ENCODE measurements at regions not wholly inside any gene's neighbourhood (a gene's known extent, or its start where the extent isn't known, plus 50 kb on each side); places are given as distances from the start of the nearest gene placed in this dataset.

DNA sequence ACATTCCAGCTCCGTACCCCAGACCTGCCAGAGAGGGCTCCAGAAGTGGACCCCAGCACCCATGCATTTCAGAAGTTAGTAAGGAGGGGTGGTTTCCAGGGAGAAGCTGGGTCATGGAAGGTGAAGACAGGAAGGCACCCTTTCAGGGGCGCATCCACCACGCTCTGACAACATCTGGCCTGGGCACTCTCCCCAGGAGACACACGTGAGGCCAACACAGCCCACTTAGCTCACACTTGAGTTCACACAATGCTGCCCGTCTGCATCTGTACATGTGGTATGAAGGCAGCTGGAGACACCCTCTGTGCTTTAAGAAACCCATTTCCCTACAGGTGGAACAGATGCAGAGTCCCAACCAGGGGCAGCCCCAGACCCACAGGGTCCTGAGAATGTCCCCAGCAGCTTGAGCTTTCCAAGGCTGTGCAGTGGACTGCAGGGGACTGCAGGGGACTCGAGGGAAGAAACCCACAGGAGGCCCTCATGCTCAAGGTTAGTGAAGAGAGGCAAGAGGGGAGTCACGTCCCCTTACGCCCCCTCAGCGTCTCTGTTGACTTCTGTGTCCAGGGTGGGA lies 326.8 kb upstream of the IRX1 start (continued):
- TF ChIP-seq, protein P1, sequence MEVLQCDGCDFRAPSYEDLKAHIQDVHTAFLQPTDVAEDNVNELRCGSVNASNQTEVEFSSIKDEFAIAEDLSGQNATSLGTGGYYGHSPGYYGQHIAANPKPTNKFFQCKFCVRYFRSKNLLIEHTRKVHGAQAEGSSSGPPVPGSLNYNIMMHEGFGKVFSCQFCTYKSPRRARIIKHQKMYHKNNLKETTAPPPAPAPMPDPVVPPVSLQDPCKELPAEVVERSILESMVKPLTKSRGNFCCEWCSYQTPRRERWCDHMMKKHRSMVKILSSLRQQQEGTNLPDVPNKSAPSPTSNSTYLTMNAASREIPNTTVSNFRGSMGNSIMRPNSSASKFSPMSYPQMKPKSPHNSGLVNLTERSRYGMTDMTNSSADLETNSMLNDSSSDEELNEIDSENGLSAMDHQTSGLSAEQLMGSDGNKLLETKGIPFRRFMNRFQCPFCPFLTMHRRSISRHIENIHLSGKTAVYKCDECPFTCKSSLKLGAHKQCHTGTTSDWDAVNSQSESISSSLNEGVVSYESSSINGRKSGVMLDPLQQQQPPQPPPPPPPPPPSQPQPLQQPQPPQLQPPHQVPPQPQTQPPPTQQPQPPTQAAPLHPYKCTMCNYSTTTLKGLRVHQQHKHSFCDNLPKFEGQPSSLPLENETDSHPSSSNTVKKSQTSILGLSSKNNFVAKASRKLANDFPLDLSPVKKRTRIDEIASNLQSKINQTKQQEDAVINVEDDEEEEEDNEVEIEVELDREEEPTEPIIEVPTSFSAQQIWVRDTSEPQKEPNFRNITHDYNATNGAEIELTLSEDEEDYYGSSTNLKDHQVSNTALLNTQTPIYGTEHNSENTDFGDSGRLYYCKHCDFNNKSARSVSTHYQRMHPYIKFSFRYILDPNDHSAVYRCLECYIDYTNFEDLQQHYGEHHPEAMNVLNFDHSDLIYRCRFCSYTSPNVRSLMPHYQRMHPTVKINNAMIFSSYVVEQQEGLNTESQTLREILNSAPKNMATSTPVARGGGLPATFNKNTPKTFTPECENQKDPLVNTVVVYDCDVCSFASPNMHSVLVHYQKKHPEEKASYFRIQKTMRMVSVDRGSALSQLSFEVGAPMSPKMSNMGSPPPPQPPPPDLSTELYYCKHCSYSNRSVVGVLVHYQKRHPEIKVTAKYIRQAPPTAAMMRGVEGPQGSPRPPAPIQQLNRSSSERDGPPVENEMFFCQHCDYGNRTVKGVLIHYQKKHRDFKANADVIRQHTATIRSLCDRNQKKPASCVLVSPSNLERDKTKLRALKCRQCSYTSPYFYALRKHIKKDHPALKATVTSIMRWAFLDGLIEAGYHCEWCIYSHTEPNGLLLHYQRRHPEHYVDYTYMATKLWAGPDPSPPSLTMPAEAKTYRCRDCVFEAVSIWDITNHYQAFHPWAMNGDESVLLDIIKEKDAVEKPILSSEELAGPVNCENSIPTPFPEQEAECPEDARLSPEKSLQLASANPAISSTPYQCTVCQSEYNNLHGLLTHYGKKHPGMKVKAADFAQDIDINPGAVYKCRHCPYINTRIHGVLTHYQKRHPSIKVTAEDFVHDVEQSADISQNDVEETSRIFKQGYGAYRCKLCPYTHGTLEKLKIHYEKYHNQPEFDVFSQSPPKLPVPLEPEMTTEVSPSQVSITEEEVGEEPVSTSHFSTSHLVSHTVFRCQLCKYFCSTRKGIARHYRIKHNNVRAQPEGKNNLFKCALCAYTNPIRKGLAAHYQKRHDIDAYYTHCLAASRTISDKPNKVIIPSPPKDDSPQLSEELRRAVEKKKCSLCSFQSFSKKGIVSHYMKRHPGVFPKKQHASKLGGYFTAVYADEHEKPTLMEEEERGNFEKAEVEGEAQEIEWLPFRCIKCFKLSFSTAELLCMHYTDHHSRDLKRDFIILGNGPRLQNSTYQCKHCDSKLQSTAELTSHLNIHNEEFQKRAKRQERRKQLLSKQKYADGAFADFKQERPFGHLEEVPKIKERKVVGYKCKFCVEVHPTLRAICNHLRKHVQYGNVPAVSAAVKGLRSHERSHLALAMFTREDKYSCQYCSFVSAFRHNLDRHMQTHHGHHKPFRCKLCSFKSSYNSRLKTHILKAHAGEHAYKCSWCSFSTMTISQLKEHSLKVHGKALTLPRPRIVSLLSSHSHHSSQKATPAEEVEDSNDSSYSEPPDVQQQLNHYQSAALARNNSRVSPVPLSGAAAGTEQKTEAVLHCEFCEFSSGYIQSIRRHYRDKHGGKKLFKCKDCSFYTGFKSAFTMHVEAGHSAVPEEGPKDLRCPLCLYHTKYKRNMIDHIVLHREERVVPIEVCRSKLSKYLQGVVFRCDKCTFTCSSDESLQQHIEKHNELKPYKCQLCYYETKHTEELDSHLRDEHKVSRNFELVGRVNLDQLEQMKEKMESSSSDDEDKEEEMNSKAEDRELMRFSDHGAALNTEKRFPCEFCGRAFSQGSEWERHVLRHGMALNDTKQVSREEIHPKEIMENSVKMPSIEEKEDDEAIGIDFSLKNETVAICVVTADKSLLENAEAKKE (CRISPR knock-in tag; IDR thresholded peaks at IDR 0.05), result no peak
- TF ChIP-seq ETS1 (IDR thresholded peaks at IDR 0.05), result no peak
- no peak for TF ChIP-seq POLR2AphosphoS5 (IDR thresholded peaks at IDR 0.05; ENCODE audit: low read depth)
- no peak for TF ChIP-seq JUNB (IDR thresholded peaks at IDR 0.05; ENCODE audit: unreplicated experiment)
- TF ChIP-seq NANOG (IDR thresholded peaks at IDR 0.05; ENCODE audit: borderline replicate concordance), result no peak
- TF ChIP-seq, protein P2, sequence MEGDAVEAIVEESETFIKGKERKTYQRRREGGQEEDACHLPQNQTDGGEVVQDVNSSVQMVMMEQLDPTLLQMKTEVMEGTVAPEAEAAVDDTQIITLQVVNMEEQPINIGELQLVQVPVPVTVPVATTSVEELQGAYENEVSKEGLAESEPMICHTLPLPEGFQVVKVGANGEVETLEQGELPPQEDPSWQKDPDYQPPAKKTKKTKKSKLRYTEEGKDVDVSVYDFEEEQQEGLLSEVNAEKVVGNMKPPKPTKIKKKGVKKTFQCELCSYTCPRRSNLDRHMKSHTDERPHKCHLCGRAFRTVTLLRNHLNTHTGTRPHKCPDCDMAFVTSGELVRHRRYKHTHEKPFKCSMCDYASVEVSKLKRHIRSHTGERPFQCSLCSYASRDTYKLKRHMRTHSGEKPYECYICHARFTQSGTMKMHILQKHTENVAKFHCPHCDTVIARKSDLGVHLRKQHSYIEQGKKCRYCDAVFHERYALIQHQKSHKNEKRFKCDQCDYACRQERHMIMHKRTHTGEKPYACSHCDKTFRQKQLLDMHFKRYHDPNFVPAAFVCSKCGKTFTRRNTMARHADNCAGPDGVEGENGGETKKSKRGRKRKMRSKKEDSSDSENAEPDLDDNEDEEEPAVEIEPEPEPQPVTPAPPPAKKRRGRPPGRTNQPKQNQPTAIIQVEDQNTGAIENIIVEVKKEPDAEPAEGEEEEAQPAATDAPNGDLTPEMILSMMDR (conservative IDR thresholded peaks at IDR 0.05; ENCODE audit: low read depth in 2 of 2), result no peak

DNA sequence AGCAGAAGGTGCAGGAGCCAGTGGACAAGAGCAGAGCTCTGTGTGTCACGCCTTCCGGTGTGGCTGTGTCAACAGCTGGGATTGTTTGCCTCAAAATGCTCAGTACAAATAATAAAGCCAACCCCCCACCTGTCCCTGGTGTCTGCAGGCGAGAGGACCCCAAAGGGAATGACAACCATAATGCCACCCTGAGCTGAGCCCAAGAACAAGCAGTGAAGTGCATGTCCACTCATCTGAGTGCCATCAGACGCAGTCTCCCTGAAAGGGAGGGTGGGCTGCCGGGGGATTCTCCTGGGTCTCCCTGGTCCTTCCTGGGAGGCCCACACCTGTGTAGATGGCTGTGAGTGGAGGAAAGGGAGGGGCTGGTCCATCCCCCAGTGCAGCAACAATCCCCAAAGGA lies 328.8 kb upstream of the IRX1 start:
- Histone ChIP-seq H3K79me2 (replicated peaks; ENCODE audit: insufficient read depth) (no peaks in the 10 kb centered on the region), H4K20me1 (replicated peaks; ENCODE audit: insufficient read depth) (no peaks in the 10 kb centered on the region), H3K27me3 (ENCODE audit: insufficient read depth) (no peaks in the 10 kb centered on the region), H3K4me1 (ENCODE audit: insufficient read depth) (no peaks in the 10 kb centered on the region), H3F3A (replicated peaks; ENCODE audit: low read depth) (no peaks in the 10 kb centered on the region), H3K4me2 (no peak overlapping the region), H3K4me3 (no peak overlapping the region), H3K36me3 (ENCODE audit: insufficient read depth) (no peaks in the 10 kb centered on the region), H2AFZ (no peak overlapping the region), H3K27ac (ENCODE audit: low read depth) (no peak overlapping the region), H3K9me2 (ENCODE audit: insufficient read depth) (no peaks in the 10 kb centered on the region)
- peaks cover 5% of the 10 kb centered on the region for H3K27me3 Mint-ChIP-seq (ENCODE audit: insufficient read depth, low read depth, poor library complexity)
- H3K4me1 Mint-ChIP-seq, result no peaks in the 10 kb centered on the region
- no peak overlapping the region for H3K4me3 Mint-ChIP-seq
- H3K27ac Mint-ChIP-seq, result no peak overlapping the region
- no peak for ATAC-seq
- H3K36me3 Mint-ChIP-seq (ENCODE audit: low read depth), result no peaks in the 10 kb centered on the region
- no peak for DNase-seq (ENCODE audit: low spot score)
- H3K9me3 Mint-ChIP-seq, result no peaks in the 10 kb centered on the region; the same call in 2 of the 3 replicates
- TF ChIP-seq, protein P1 (CRISPR knock-in tag; IDR thresholded peaks at IDR 0.05), result no peak
- TF ChIP-seq CREB1 (CRISPR knock-in tag; IDR thresholded peaks at IDR 0.05; ENCODE audit: low read depth), result no peak
